DMS 273 treated with DMSO at 0.1 percent for 48 hours (cell line): ENCODE measurements at regions not wholly inside any gene's neighbourhood (a gene's known extent, or its start where the extent isn't known, plus 50 kb on each side); places are given as distances from the start of the nearest gene placed in this dataset.

ENCODE experiments used
- DNase-seq: peaks from one replicate; lab custom pipeline; 2025; lab: John Stamatoyannopoulos, UW

DNA sequence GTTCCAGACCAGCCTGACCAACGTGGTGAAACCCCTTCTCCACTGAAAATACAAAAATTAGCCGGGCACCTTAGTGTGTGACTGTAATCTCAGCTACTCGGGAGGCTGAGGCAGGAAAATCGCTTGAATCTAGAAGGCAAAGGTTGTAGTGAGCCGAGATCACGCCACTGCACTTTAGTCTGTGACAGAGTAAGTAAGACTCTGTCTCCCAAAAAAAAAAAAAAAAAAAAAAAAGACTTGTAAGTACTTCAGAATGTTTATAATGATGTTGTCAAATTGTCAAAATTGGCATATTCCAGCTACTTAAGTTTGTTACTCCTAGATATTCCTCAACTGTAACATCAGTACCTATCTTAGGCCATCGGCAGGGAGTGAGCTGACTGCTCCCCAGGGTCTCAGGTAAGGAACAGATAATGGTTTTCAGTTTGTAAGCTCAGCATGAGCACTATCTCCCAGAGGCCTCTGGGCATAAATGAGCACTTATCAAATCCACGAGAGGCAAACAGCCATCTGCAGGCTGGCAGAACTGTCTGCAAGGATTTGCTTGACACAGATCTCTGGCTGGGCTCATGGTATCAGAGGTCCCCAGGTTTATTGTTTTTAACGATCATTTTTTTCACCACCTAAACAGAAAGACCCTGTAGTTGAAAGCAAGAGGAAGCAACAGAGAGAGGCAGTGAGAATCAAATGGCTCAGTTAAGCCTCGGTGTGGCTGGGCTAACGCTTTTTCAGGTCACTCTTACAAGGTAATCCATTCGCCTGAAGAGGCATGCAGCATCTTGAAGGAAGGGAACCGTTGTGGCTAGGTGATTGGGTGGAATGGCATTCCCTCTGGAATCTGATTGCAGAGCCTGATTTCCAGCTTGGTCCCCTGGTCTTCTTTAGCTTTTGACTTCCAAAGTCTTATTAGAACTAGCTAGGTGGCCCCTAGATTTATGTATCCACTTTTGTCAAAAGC, 115.9 kb downstream of the LY86 start:
- DNase-seq = no peak

DNA sequence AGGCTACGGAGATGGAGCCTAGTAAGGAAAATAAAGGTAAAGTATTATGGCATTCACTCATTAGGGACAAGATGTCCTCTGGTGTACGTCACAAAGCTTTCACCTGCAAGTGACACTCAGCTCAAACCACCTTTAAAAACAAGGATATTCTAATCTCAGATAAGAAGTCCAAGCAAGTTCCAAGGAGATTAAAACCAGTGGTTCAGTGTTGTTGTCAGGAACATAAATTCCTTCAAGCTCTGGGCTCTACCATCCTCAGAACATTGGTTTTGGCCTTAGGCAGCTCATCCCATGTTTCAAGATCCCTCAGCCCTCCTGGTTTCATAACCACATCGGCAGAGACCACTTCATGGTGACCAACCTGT, 116.5 kb downstream of the LY86 start:
- DNase-seq = no peak

GRCh38 chr6:6705915-6706675, 117.6 kb downstream of the LY86 start:
- DNase-seq = no peak

DNA sequence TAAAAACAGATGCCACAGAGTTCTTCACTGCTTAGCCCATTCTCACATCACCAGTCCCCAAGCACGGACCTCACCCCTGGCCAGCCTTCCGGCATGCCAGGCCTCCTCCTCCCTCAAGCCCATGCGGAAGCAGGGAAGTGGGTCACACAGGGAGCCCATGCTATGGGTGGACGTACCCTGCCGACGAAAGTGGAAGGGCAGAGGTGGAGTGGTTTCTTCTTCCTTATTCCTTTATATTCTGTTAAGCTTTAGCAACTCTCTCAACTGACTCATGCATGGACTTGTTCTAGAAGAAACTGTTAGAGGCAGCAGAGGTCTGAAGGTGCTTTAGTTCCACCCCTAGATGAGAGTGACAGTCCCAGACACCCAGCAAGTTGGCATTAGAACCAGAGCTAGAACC, 118.6 kb downstream of the LY86 start:
- DNase-seq = no peak

- DNase-seq = no peak
These were observed 120.6 kb downstream of the LY86 start for GRCh38 chr6:6709106-6709505.

GRCh38 chr6:6711031-6711785, 122.7 kb downstream of the LY86 start:
- no peak for DNase-seq

- DNase-seq = no peak
These were observed 123.4 kb downstream of the LY86 start for GRCh38 chr6:6711832-6712448.

DNA sequence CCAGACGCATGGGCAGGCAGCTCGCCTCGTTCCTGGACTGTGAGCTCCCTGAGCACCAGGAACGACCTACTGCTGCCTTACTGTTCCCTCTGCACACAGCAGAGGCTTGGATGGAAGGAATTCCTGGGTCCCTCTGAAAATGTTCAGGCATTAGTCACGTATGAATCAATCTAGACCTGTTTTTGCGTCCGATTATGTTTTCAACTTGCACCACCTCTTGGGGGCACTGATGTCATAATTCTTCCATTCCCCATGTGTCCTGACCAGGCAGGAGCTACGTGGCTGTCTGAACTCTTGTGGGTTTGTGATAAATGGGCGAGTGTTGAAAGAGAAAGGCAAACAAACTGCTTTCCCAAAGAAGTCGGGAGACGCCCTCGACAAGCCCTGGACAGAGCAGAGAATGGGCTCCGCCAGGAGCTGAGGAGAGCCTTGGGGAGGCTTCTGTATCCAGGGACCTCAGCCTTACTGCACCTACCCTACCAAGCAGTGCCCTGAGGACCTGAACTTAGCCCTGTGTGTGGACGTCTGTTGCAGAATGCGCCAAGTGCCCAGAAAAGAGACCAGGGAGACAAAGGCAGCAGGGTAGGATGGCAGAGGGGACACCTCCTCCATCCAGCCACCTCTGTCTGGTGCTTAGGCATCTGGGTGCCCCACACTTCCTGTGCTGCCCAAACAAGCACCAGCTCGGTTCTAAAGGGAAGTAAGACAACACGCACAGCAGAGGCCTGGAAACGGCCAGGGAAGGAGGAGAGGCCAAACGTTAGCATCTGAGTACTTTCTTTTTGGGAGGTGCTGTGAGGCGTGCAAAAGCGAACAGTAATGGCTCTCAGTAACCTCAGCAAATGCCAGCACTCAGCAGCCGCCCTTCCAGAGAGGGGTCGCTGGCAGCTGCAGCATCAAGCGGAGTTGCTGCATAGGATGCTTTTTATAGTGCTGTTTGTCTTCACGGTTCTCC, 124.2 kb downstream of the LY86 start:
- no peak for DNase-seq

- DNase-seq = no peak
These were observed 125.1 kb downstream of the LY86 start for GRCh38 chr6:6713657-6714056.

DNA sequence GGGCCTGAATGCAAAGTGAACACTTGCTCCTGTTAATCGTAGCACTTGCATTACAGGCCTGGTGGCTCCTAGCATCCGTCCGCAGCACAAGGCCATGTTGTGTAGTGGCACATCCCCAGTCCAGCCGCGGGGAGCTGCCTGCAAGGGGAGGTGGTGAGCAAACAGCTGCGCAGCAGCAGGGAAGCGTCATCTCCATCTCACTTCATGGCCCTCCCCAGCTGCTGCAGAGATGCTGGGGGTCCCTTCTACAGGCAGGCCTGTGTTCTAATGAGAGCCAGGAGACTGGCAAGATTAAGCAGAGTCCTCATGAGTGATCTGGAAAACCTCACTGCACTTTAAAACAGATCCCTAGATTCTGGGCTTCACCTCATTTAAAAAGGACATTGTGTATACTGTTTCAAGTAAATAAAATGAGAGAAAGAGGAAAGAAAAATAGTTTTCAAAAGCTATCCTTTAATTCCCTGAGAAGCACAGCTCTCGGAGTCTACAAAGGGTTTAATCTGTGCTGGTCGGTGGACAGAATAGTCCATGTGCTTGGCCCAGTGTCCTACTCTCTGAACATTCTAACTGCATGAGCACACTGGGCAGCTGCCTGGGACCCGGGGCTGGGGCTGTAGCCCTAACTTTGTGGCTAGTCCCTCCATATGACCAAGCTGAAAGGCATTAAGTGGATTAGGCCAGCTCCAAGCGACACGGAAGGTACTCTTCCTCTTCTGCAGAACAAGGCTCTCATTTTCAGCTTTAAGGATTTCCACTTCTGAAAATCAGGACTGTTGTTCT, 125.8 kb downstream of the LY86 start:
- no peak for DNase-seq

DNA sequence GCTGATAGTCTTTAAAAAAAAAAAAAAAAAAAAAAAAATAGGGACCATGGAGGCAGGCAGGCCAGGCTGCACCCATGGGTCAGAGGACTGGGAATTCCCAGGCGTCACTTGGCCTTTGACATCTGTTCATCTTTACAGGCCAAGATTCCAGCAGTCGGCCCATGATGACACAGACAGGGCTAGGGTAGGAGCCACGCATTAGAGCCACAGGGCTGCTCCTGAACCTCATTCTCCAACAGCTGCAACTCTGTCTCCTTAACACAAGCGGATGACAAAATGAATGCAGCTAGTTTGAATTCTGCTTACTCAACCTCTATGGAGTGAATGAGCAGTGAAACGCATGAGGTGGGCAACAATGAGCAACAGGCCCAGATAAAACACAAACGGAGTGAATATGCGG, 126.4 kb downstream of the LY86 start:
- DNase-seq = no peak

DNA sequence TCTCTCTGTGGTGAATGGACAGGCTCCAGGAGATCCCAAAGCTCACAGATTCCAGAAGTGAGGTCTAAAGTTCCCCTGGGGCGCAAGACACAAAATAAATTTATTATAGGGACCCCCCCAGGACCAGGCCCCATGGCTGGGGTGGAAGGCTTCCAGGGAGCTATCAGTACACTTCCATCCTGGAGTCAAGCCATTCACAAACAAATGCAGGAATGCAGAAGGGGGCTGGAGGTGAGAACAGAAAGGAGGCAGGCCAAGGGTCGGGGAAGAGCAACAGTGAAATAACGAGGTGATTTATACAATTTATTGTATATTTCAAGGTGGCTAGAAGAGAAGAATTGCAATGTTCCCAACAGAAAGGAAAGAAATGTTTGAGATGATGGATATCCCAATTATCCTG, 126.9 kb downstream of the LY86 start:
- DNase-seq = no peak

DNA sequence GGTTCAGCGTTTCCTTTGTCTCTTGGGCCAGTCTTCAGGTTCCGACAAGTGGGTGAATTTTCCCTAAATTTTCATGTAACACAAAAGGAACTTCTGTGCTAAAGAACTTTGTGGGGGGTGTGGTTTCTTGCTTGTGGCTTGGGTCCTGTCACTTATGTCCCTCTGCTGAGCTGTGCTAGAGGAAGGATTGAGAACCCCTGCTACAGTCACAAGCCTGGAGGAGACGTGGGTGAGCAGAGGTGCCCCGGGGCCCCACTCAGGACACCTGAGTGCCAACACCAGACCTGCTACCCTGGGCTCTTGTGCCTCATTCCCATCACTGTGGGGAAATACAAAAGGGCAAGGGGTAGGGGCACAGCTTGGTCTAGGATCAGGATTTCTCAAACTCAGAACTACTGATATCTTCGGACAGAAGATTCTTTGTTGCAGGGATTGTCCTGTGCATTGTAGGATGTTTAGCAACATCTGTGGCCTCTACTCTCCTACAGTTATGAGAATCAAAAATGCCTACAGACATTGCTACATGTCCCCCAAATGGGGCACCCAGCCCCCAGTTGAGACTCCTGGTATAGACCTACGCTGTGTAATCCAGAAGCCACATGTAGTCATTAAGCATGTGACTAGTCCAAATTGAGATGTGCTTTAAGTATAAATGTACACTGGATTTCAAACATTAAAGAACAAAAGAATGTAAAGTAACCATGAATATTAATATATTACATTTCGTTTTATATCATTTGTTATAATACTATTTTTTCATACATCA, 128.7 kb downstream of the LY86 start:
- DNase-seq = no peak

DNA sequence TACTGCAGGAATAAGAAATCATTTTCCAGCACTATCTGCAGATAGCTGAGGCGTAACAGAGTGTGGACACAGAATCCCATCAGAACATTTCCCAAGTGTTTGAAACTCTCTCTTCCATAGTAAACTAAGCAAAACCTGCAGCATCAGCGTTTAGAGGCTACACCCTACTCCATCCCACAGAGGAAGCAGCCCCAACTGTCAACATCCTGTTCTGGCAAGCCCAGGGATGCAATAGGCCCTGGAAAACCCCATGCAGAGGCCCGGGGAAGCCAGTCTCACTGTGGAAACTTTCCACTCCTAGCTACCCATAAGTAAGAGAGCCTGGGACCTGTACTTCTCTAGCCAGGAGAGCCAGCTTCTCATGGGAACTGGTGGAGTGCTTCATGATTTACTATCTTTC, 129.4 kb downstream of the LY86 start:
- no peak for DNase-seq

GRCh38 chr6:6721606-6722005, 133.1 kb downstream of the LY86 start:
- DNase-seq = no peak

DNA sequence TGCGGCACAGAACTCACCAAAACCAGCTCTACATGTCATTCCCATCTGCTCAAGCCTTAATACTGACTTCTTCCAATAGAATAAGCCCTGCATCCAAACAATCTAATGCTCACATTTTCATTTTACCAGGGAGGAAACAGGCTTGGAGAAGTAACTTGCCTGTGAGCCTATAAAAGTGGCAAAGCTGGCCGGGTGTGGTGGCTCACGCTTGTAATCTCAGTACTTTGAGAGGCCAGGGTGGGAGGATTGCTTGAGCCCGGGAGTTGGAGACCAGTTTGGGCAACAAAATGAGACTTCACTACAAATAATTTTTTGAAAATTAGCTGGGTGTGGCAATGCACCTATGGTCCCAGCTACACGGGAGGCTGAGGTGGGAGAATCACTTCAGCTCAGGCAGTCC, 133.7 kb downstream of the LY86 start:
- DNase-seq = no peak

DNA sequence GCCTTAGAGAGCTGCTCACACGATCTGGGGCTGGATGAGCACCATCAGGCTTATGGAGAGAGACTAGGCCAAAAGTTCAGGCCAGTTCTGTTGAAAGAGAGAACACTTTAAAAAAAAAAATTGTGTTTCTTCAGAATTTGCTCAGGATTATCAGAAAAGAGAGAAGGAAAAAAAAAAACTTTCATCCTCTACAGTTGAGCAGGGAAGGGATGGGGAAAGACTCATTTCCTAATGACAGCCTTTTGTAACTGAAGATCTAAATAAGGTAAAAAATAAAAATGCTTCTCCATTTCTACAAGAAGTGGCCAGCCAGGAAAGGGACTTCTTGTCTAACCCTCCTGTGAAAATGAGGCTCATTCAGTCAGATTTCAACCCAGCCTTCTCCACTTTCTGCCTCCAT, 134.8 kb downstream of the LY86 start:
- DNase-seq = no peak

GRCh38 chr6:6723921-6724538, 135.5 kb downstream of the LY86 start:
- no peak for DNase-seq
